ENCODE measurements at regions not wholly inside any gene's neighbourhood (a gene's known extent, or its start where the extent isn't known, plus 50 kb on each side); places are given as distances from the start of the nearest gene placed in this dataset.

- FAIRE-seq (no peak), DNase-seq (no peak)
- intact Hi-C loops (cut with DNase I) = loop anchor here (10.0 kb wide), 1 partner anchor 226 kb away; no protein-coding TSS in a partner anchor
These were observed 55.9 kb upstream of the DRD2 start for GRCh38 chr11:113531083-113531482.

GRCh38 chr11:113529606-113530005 is 54.4 kb upstream of the DRD2 start:
- no peaks in the 10 kb centered on the region for H3K36me3 ChIP-seq (ENCODE audit: control insufficient read depth in 2 of 3, insufficient read depth in 3 of 3, low read length in 3 of 3)
- no peaks in the 10 kb centered on the region for H3K4me1 ChIP-seq (ENCODE audit: control insufficient read depth in 2 of 3, insufficient read depth in 2 of 3, low read depth in 1 of 3, low read length in 3 of 3)
- H3K27ac ChIP-seq (ENCODE audit: low read depth in 2 of 2, low read length in 2 of 2) = no peak overlapping the region
- DNase-seq (no peak), FAIRE-seq (no peak)
- intact Hi-C loops (cut with DNase I) = loop anchor here (10.0 kb wide), 1 partner anchor 225 kb away; no protein-coding TSS in a partner anchor
- no peaks in the 10 kb centered on the region for H3K27me3 ChIP-seq (ENCODE audit: control insufficient read depth, insufficient read depth, low read length)
- no peak overlapping the region for H3K4me3 ChIP-seq (ENCODE audit: low read length in 3 of 3)
- no peak overlapping the region for H3K9ac ChIP-seq (ENCODE audit: low read length in 3 of 3)
- no peak for TF ChIP-seq CTCF (IDR thresholded peaks at IDR 0.05; ENCODE audit: borderline replicate concordance, extremely low read depth, insufficient read depth)
- no peaks in the 10 kb centered on the region for H3K9me3 ChIP-seq (ENCODE audit: control insufficient read depth in 2 of 3, insufficient read depth in 1 of 3, low read length in 3 of 3)

More at GRCh38 chr11:113531083-113531482, 55.9 kb upstream of the DRD2 start:
- no peak overlapping the region for H3K27ac ChIP-seq (ENCODE audit: low read depth in 2 of 2, low read length in 2 of 2)
- H3K9me3 ChIP-seq (ENCODE audit: control insufficient read depth in 2 of 3, insufficient read depth in 1 of 3, low read length in 3 of 3) = no peaks in the 10 kb centered on the region
- H3K4me1 ChIP-seq (ENCODE audit: control insufficient read depth in 2 of 3, insufficient read depth in 2 of 3, low read depth in 1 of 3, low read length in 3 of 3) = no peaks in the 10 kb centered on the region
- no peak overlapping the region for H3K4me3 ChIP-seq (ENCODE audit: low read length in 3 of 3)
- no peak overlapping the region for H3K9ac ChIP-seq (ENCODE audit: low read length in 3 of 3)
- H3K36me3 ChIP-seq (ENCODE audit: control insufficient read depth in 2 of 3, insufficient read depth in 3 of 3, low read length in 3 of 3) = no peaks in the 10 kb centered on the region
- no peaks in the 10 kb centered on the region for H3K27me3 ChIP-seq (ENCODE audit: control insufficient read depth, insufficient read depth, low read length)
- TF ChIP-seq CTCF (IDR thresholded peaks at IDR 0.05; ENCODE audit: borderline replicate concordance, extremely low read depth, insufficient read depth) = no peak

GRCh38 chr11:113528982-113529381 is 53.8 kb upstream of the DRD2 start:
- Histone ChIP-seq H3K36me3 (ENCODE audit: control insufficient read depth in 2 of 3, insufficient read depth in 3 of 3, low read length in 3 of 3) (no peaks in the 10 kb centered on the region), H3K4me1 (ENCODE audit: control insufficient read depth in 2 of 3, insufficient read depth in 2 of 3, low read depth in 1 of 3, low read length in 3 of 3) (no peaks in the 10 kb centered on the region), H3K9ac (ENCODE audit: low read length in 3 of 3) (no peak overlapping the region), H3K27ac (ENCODE audit: low read depth in 2 of 2, low read length in 2 of 2) (no peak overlapping the region), H3K27me3 (ENCODE audit: control insufficient read depth, insufficient read depth, low read length) (no peaks in the 10 kb centered on the region), H3K9me3 (ENCODE audit: control insufficient read depth in 2 of 3, insufficient read depth in 1 of 3, low read length in 3 of 3) (no peaks in the 10 kb centered on the region), H3K4me3 (ENCODE audit: low read length in 3 of 3) (no peak overlapping the region)
- FAIRE-seq = no peak
- intact Hi-C loops (cut with DNase I) = no loop called here
- TF ChIP-seq CTCF (IDR thresholded peaks at IDR 0.05; ENCODE audit: borderline replicate concordance, extremely low read depth, insufficient read depth) = no peak
- DNase-seq = no peak

DNA sequence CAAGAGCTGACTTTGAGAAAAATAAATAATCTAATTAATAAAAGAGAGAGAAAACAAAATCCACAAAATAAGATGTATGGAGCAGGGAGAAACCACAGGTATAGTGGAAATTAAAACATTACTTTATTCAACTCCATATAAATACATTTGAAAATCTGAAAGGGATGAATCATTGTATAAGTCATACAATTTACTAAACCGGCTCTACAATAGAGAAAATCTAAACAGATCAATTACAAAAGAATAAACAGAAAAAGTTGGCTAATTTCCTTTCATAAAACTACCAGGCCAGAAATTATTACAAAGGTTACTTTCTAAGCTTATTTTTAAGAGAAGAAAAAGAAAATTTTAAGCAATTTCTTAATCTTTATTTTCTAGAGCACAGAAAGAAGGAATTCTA is 51.3 kb upstream of the DRD2 start:
- Histone ChIP-seq H3K36me3 (ENCODE audit: control insufficient read depth in 2 of 3, insufficient read depth in 3 of 3, low read length in 3 of 3) (no peaks in the 10 kb centered on the region), H3K9me3 (ENCODE audit: control insufficient read depth in 2 of 3, insufficient read depth in 1 of 3, low read length in 3 of 3) (no peaks in the 10 kb centered on the region), H3K9ac (ENCODE audit: low read length in 3 of 3) (no peak overlapping the region), H3K4me1 (ENCODE audit: control insufficient read depth in 2 of 3, insufficient read depth in 2 of 3, low read depth in 1 of 3, low read length in 3 of 3) (no peaks in the 10 kb centered on the region), H3K27me3 (ENCODE audit: control insufficient read depth, insufficient read depth, low read length) (no peaks in the 10 kb centered on the region), H3K27ac (ENCODE audit: low read depth in 2 of 2, low read length in 2 of 2) (no peak overlapping the region), H3K4me3 (ENCODE audit: low read length in 3 of 3) (no peak overlapping the region)
- FAIRE-seq (no peak), DNase-seq (no peak)
- no peak for TF ChIP-seq CTCF (IDR thresholded peaks at IDR 0.05; ENCODE audit: borderline replicate concordance, extremely low read depth, insufficient read depth)
- intact Hi-C loops (cut with DNase I) = no loop called here

All from kidney (tissue), 13 donors.